Liver (tissue), 8 donors: ENCODE measurements at regions not wholly inside any gene's neighbourhood (a gene's known extent, or its start where the extent isn't known, plus 50 kb on each side); places are given as distances from the start of the nearest gene placed in this dataset.

Source experiments
- DNase-seq: peaks from one replicate; pipeline ENCODE4 v3.0.0-alpha.2; 2017; ENCODE audit warnings: low spot score
- H3K27ac ChIP-seq, 2 donors: one replicate each; pipeline ENCODE4 v1.7.0; 2013; ENCODE audit warnings: inconsistent platforms in 2 of 2, low read length in 2 of 2, control low read depth in 1 of 2, low read depth in 1 of 2, mild to moderate bottlenecking in 1 of 2
- H3K27me3 ChIP-seq, 4 donors: one replicate each; pipeline versions ENCODE4 v1.6.1 to v1.7.0; 2013; ENCODE audit warnings: low read length in 3 of 4, inconsistent platforms in 1 of 4, mild to moderate bottlenecking in 1 of 4, moderate library complexity in 1 of 4; ENCODE audit not compliant: control insufficient read depth in 4 of 4, insufficient read depth in 4 of 4
- H3K36me3 ChIP-seq, 4 donors: one replicate each; pipeline versions ENCODE4 v1.6.1 to v1.7.0; 2013; ENCODE audit warnings: low read length in 3 of 4, mild to moderate bottlenecking in 3 of 4, low read depth in 1 of 4, moderate library complexity in 1 of 4; ENCODE audit not compliant: control insufficient read depth in 4 of 4, insufficient read depth in 3 of 4
- H3K4me1 ChIP-seq, 4 donors: one replicate each; pipeline versions ENCODE4 v1.6.1 to v1.7.0; 2013; ENCODE audit warnings: low read length in 3 of 4, mild to moderate bottlenecking in 3 of 4, moderate library complexity in 1 of 4; ENCODE audit not compliant: control insufficient read depth in 4 of 4, insufficient read depth in 4 of 4
- H3K4me3 ChIP-seq, 3 donors: one replicate each; pipeline versions ENCODE4 v1.6.1 to v1.7.0; 2013; ENCODE audit warnings: low read length in 3 of 3, control low read depth in 1 of 3, low read depth in 1 of 3, mild to moderate bottlenecking in 1 of 3
- H3K9ac ChIP-seq, 2 donors: one replicate each; pipeline ENCODE4 v1.7.0; 2013; ENCODE audit warnings: low read length in 2 of 2, mild to moderate bottlenecking in 2 of 2, moderate library complexity in 2 of 2, control low read depth in 1 of 2, low read depth in 1 of 2
- H3K9me3 ChIP-seq, 4 donors: one replicate each; pipeline versions ENCODE4 v1.6.1 to v1.7.0; 2013; ENCODE audit warnings: low read length in 3 of 4; ENCODE audit not compliant: control insufficient read depth in 4 of 4
- CTCF ChIP-seq: fragments of 150-350 bp; IDR thresholded peaks from 2 replicates; pipeline ENCODE4 v1.5.1; 2017; ENCODE audit warnings: improper control_type of control experiment, low read depth, low read length; ENCODE audit not compliant: missing input control
- EGR1 ChIP-seq, 2 donors: IDR thresholded peaks; 2 replicates each; pipeline ENCODE4 v1.6.1; 2016 to 2018; ENCODE audit warnings: antibody characterized with exemption in 2 of 2, low read depth in 2 of 2
- FOXA1 ChIP-seq: IDR thresholded peaks from 2 replicates; pipeline ENCODE4 v1.6.1; 2016; ENCODE audit warnings: antibody characterized with exemption
- GABPA ChIP-seq, 2 donors: IDR thresholded peaks in 1 of 2; conservative IDR thresholded peaks in 1 of 2; 2 replicates each; pipeline ENCODE4 v1.6.1; 2016; ENCODE audit warnings: antibody characterized with exemption in 2 of 2, mild to moderate bottlenecking in 1 of 2, moderate library complexity in 1 of 2
- HNF4A ChIP-seq, 2 donors: conservative IDR thresholded peaks; 2 replicates each; pipeline ENCODE4 v1.6.1; 2016; ENCODE audit warnings: antibody characterized with exemption in 2 of 2, mild to moderate bottlenecking in 2 of 2
- HNF4G ChIP-seq: IDR thresholded peaks from 2 replicates; pipeline ENCODE4 v1.6.1; 2016; ENCODE audit warnings: antibody characterized with exemption
- MAX ChIP-seq: IDR thresholded peaks from 2 replicates; pipeline ENCODE4 v1.6.1; 2016; ENCODE audit warnings: antibody characterized with exemption
- NR2F2 ChIP-seq: IDR thresholded peaks from 2 replicates; pipeline ENCODE4 v1.6.1; 2016; ENCODE audit warnings: antibody characterized with exemption
- RAD21 ChIP-seq, 2 donors: IDR thresholded peaks; 2 replicates each; pipeline ENCODE4 v1.6.1; 2016; ENCODE audit warnings: antibody characterized with exemption in 2 of 2, mild to moderate bottlenecking in 2 of 2
- REST ChIP-seq: IDR thresholded peaks from 2 replicates; pipeline ENCODE4 v1.6.1; 2016; ENCODE audit warnings: antibody characterized with exemption, mild to moderate bottlenecking
- RXRA ChIP-seq, 2 donors: IDR thresholded peaks; 2 replicates each; pipeline ENCODE4 v1.6.1; 2017 to 2018; ENCODE audit warnings: antibody characterized with exemption in 2 of 2, mild to moderate bottlenecking in 1 of 2
- SP1 ChIP-seq: IDR thresholded peaks from 2 replicates; pipeline ENCODE4 v1.6.1; 2018; ENCODE audit warnings: antibody characterized with exemption, mild to moderate bottlenecking
- TAF1 ChIP-seq: conservative IDR thresholded peaks from 2 replicates; pipeline ENCODE4 v1.6.1; 2016; ENCODE audit warnings: antibody characterized with exemption, mild to moderate bottlenecking
- YY1 ChIP-seq: IDR thresholded peaks from 2 replicates; pipeline ENCODE4 v1.6.1; 2016; ENCODE audit warnings: antibody characterized with exemption, mild to moderate bottlenecking
- ZBTB33 ChIP-seq: IDR thresholded peaks from 2 replicates; pipeline ENCODE4 v1.6.1; 2016; ENCODE audit warnings: antibody characterized with exemption
- WGBS: extraction: QIAGEN DNeasy Blood & Tissue Kit; methylation state at CpG from one replicate; pipeline ENCODE4 v1.1.7; 2013; 5-methylcytosine and 5-hydroxymethylcytosine counted together
- TF ChIP-seq, protein P1 (sequence below): IDR thresholded peaks from 2 replicates; pipeline ENCODE4 v1.6.1; 2016; ENCODE audit warnings: antibody characterized with exemption
- donor health status: healthy.
- donor health status: healthy.
- donor health status: healthy.
- donor health status: healthy.
- donor health status: healthy.

DNA sequence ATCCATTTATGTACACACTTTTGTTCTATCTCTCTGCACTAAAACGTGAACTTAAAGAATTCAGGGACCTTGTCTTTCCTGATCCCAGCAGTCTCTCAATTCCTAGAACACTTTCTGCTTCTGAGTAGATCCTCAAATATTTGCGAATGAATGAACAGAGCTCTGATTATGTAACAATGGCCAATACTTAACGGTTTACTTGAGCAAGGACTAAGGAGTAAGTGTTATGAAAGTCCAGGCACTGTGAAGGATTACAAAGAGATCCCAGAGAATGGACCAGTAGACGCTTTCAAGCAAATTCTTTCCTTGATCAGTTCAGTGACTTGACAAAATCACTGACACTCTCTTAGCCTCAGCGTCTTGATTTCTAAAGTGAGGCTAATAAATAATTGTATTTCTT, 514.5 kb upstream of the KLHL1 start:
- Histone ChIP-seq H3K27ac (no peak overlapping the region), H3K4me1 (no peaks in the 10 kb centered on the region), H3K36me3 (no peaks in the 10 kb centered on the region), H3K27me3 (no peaks in the 10 kb centered on the region), H3K9me3 (no peaks in the 10 kb centered on the region), H3K9ac (no peak overlapping the region), H3K4me3 (no peak overlapping the region)
- no peak for DNase-seq
- WGBS, result 30% methylated on average over 5 of the region's 5 CpGs
- TF ChIP-seq HNF4G (no peak), EGR1 (IDR thresholded peaks at IDR 0.05; ENCODE audit: low read depth in 2 of 2) (no peak), FOXA1 (no peak), RXRA (IDR thresholded peaks at IDR 0.05) (no peak), TAF1 (no peak), RAD21 (IDR thresholded peaks at IDR 0.05) (no peak), YY1 (no peak), CTCF (no peak), REST (no peak), HNF4A (conservative IDR thresholded peaks at IDR 0.05) (no peak), MAX (no peak)
- TF ChIP-seq, protein P1, sequence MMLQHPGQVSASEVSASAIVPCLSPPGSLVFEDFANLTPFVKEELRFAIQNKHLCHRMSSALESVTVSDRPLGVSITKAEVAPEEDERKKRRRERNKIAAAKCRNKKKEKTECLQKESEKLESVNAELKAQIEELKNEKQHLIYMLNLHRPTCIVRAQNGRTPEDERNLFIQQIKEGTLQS, result no peak

DNA sequence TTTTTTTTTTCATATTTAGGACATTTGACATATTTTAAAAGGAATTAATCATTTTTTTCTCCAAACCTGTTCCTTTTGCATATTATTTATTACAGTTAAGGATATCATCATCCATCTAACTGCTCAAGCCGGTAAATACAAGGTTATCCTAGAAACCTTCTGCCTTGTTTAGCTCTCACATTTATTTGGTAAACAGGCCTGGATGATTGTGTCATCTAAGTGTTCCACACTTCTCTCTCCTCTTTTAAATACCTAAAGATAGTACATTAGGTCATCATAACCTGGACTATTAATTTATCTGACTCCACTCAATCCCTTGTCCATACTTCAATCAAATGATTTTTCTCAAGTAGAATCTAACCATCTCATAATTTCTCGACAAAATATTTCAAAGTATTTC, 511.7 kb upstream of the KLHL1 start:
- no peak for TF ChIP-seq MAX
- no peak for TF ChIP-seq FOXA1
- no peak for TF ChIP-seq SP1
- no peak for TF ChIP-seq NR2F2
- TF ChIP-seq REST, result no peak
- no peak for TF ChIP-seq RAD21 (IDR thresholded peaks at IDR 0.05)
- no peak for TF ChIP-seq RXRA (IDR thresholded peaks at IDR 0.05)
- TF ChIP-seq GABPA (IDR thresholded peaks at IDR 0.05 in 1 of 2, conservative IDR thresholded peaks at IDR 0.05 in 1 of 2), result no peak
- TF ChIP-seq, protein P1, result no peak
- no peak for TF ChIP-seq ZBTB33
- TF ChIP-seq EGR1 (IDR thresholded peaks at IDR 0.05; ENCODE audit: low read depth in 2 of 2), result no peak
- no peaks in the 10 kb centered on the region for H3K9me3 ChIP-seq
- no peak overlapping the region for H3K4me3 ChIP-seq
- no peak for DNase-seq
- no peak overlapping the region for H3K27ac ChIP-seq
- no peaks in the 10 kb centered on the region for H3K36me3 ChIP-seq
- WGBS, result 72% methylated on average over 2 of the region's 2 CpGs
- H3K9ac ChIP-seq, result no peak overlapping the region
- no peaks in the 10 kb centered on the region for H3K27me3 ChIP-seq
- no peaks in the 10 kb centered on the region for H3K4me1 ChIP-seq
